BLaER1 treated with 17β-estradiol and CSF1 and Interleukin-3, amounts not matched to agents 10 nM and 100 nM (cell line): ENCODE measurements at regions not wholly inside any gene's neighbourhood (a gene's known extent, or its start where the extent isn't known, plus 50 kb on each side); places are given as distances from the start of the nearest gene placed in this dataset.

Experiments
- H3K27ac ChIP-seq, 11 experiments: shearing (Covaris generic); formaldehyde crosslinking; 2 replicates each; pipeline ENCODE4 v1.8.1; 2022
- H3K27me3 ChIP-seq, 11 experiments: shearing (Covaris generic); formaldehyde crosslinking; 2 replicates each; pipeline ENCODE4 v1.8.1; 2022
- H3K36me3 ChIP-seq, 11 experiments: shearing (Covaris generic); formaldehyde crosslinking; 2 replicates each; pipeline ENCODE4 v1.8.1; 2022
- H3K4me1 ChIP-seq, 10 experiments: shearing (Covaris generic); formaldehyde crosslinking; 2 replicates each; pipeline ENCODE4 v1.8.1; 2022
- H3K4me2 ChIP-seq, 11 experiments: shearing (Covaris generic); formaldehyde crosslinking; 2 replicates each; pipeline ENCODE4 v1.8.1; 2022
- H3K4me3 ChIP-seq, 10 experiments: shearing (Covaris generic); formaldehyde crosslinking; 2 replicates each; pipeline ENCODE4 v1.8.1; 2022
- H3K9ac ChIP-seq, 11 experiments: shearing (Covaris generic); formaldehyde crosslinking; 2 replicates each; pipeline ENCODE4 v1.8.1; 2022
- H3K9me3 ChIP-seq, 11 experiments: shearing (Covaris generic); formaldehyde crosslinking; replicated peaks in 1 of 11; 2 replicates each; pipeline ENCODE4 v1.8.1; 2022
- H4K20me1 ChIP-seq, 11 experiments: shearing (Covaris generic); formaldehyde crosslinking; 2 replicates each; pipeline ENCODE4 v1.8.1; 2022
- Cebpa-rat ChIP-seq, 11 experiments: shearing (Covaris generic); IDR thresholded peaks; 2 replicates each; pipeline ENCODE4 v1.8.1; 2022

DNA sequence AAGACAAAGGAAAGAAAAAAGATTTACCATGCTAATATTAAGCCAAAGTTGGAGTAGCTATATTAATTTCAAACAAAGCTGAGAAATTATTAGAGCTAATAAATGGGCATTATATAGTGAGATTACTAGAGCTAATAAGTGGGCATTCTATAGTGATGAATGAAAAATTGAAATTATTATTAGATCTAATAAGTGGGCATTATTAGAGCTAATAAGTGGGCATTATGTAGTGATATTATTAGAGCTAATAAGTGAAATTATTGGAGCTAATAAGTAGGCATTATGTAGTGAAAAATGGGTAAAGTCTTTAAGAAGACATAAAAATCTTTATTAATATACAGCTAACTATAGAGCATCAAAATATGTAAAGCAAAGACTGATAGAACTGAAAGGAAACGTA is 745.7 kb downstream of the TRIB2 start:
- H3K4me2 ChIP-seq: no peak overlapping the region
- no peaks in the 10 kb centered on the region for H4K20me1 ChIP-seq
- no peak overlapping the region for H3K9ac ChIP-seq
- H3K9me3 ChIP-seq: no peaks in the 10 kb centered on the region
- no peaks in the 10 kb centered on the region for H3K27me3 ChIP-seq
- TF ChIP-seq Cebpa-rat (IDR thresholded peaks at IDR 0.05): no peak
- no peak overlapping the region for H3K27ac ChIP-seq
- 0 out of 20 replicates have a peak, but pooled peaks cover 0 to 4% (median 0%) of the 10 kb centered on the region in 10 experiments for H3K4me1 ChIP-seq
- H3K36me3 ChIP-seq: no peaks in the 10 kb centered on the region
- H3K4me3 ChIP-seq: no peak overlapping the region

DNA sequence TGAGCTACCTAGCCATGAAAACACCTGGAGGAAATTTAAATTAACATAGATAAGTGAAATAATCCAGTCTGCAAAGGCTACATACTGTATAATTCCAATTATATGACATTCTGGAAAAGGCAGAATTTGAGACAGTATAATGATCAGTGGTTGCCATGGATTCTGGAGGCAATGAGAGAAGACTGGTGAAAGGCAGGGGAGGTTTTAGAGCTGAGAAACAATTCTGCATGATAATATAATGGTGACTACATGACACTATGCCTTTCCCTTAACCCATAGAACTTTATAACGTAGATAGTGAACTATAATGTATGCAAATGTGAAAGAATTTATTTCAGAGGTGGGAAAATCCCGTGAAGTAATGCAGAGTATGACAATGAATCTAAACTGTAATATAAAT is 749.3 kb downstream of the TRIB2 start:
- no peak overlapping the region for H3K4me2 ChIP-seq
- 0 out of 20 replicates have a peak, but pooled peaks cover 0 to 4% (median 0%) of the 10 kb centered on the region in 10 experiments for H3K4me1 ChIP-seq
- H3K36me3 ChIP-seq: no peaks in the 10 kb centered on the region
- H4K20me1 ChIP-seq: no peaks in the 10 kb centered on the region
- no peak overlapping the region for H3K9ac ChIP-seq
- no peak overlapping the region for H3K27ac ChIP-seq
- H3K4me3 ChIP-seq: no peak overlapping the region
- no peak for TF ChIP-seq Cebpa-rat (IDR thresholded peaks at IDR 0.05)
- no peaks in the 10 kb centered on the region for H3K9me3 ChIP-seq
- no peaks in the 10 kb centered on the region for H3K27me3 ChIP-seq

DNA sequence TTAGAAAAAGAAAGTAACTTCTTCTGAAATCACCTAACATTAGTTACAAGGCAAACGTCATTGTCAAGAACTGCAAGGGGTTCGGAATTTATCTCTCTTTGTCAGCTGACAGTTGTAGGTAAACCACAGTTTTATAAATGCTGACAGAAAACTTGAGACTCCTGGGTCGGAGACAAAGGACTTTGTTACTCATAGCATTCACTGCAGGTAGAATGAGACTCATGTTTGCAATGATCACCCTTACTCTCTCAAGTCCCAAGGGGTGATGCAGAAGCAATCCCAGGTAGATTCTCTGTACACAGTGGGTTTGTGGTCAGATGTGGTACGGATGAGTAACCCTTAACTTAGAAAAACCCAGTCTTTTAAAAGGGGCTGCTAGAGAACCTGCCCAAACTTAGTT is 757.8 kb downstream of the TRIB2 start:
- no peak overlapping the region for H3K27ac ChIP-seq

DNA sequence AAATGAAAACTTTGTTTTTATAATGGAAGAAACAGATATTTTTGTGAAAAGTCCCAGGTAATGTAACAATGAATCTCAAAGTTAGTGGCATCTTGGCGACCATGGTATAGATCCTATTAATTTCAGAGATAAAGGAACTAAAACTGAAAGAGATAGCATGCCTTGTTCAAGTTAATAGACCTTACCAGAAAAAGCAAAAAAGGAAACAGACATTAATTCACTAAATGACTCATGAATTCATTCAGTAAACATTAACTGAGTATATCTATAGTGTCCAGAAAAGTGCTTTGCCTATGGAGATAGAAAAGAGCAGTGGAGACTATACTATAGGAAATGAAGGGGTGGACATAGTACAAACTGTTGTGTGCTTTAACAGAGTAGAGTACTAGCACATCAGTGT is 763.3 kb downstream of the TRIB2 start:
- Histone ChIP-seq H3K27me3 (no peaks in the 10 kb centered on the region), H3K4me3 (no peak overlapping the region), H3K36me3 (no peaks in the 10 kb centered on the region), H3K4me1 (no peaks in the 10 kb centered on the region), H3K27ac (no peak overlapping the region), H4K20me1 (no peaks in the 10 kb centered on the region), H3K4me2 (no peak overlapping the region), H3K9ac (no peak overlapping the region), H3K9me3 (no peaks in the 10 kb centered on the region)
- TF ChIP-seq Cebpa-rat (IDR thresholded peaks at IDR 0.05): no peak

More for the DNA sequence above, 757.8 kb downstream of the TRIB2 start:
- Histone ChIP-seq H3K27me3 (no peaks in the 10 kb centered on the region), H3K4me2 (no peak overlapping the region), H3K9ac (no peak overlapping the region), H3K4me3 (no peak overlapping the region), H3K36me3 (no peaks in the 10 kb centered on the region), H3K9me3 (no peaks in the 10 kb centered on the region), H3K4me1 (no peaks in the 10 kb centered on the region), H4K20me1 (no peaks in the 10 kb centered on the region)
- no peak for TF ChIP-seq Cebpa-rat (IDR thresholded peaks at IDR 0.05)

DNA sequence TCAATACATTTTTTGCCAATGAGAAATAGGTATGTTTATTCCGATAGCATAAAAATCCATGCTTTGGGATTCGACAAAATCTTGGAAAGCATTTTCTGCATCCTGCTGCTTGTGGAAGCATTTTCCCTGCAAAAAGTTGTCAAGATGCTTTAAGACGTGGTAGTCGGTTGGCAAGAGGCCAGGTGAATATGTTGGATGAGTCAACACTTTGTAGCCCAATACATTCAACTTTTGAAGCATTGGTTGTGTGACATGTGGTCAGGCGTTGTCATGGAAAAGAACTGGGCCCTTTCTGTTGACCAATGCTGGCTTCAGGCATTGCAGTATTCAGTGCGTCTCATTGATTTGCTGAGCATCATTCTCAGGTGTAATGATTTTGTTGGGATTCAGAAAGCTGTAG is 764.5 kb downstream of the TRIB2 start:
- no peak overlapping the region for H3K27ac ChIP-seq
- H3K9me3 ChIP-seq: no peaks in the 10 kb centered on the region
- no peaks in the 10 kb centered on the region for H3K27me3 ChIP-seq
- H3K36me3 ChIP-seq: no peaks in the 10 kb centered on the region
- no peak overlapping the region for H3K4me2 ChIP-seq
- H3K4me3 ChIP-seq: no peak overlapping the region
- no peaks in the 10 kb centered on the region for H3K4me1 ChIP-seq
- no peak overlapping the region for H3K9ac ChIP-seq
- H4K20me1 ChIP-seq: no peaks in the 10 kb centered on the region
- no peak for TF ChIP-seq Cebpa-rat (IDR thresholded peaks at IDR 0.05)

DNA sequence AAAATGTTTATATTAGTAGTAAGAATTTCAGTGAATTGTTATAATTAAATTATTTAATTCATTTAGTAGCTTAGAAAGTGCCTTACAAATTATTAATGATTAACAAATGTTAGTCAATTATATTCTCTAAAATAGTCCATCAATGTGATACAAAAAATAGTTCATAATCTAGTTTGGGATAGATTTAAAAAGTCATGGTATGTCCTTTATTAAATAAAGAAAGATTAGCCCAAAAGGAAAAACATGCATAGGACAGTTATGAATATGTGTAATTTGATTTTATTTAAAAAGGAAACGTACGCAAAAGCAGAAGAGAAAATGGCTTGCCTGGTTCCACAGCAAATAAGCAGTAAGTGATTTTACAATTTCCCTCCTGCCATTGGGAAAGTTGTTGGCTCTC is 768.5 kb downstream of the TRIB2 start:
- Histone ChIP-seq H3K9ac (no peak overlapping the region), H3K4me2 (no peak overlapping the region), H3K9me3 (no peaks in the 10 kb centered on the region), H4K20me1 (no peaks in the 10 kb centered on the region), H3K4me1 (no peaks in the 10 kb centered on the region), H3K27me3 (no peaks in the 10 kb centered on the region), H3K36me3 (no peaks in the 10 kb centered on the region), H3K4me3 (no peak overlapping the region), H3K27ac (no peak overlapping the region)
- no peak for TF ChIP-seq Cebpa-rat (IDR thresholded peaks at IDR 0.05)

DNA sequence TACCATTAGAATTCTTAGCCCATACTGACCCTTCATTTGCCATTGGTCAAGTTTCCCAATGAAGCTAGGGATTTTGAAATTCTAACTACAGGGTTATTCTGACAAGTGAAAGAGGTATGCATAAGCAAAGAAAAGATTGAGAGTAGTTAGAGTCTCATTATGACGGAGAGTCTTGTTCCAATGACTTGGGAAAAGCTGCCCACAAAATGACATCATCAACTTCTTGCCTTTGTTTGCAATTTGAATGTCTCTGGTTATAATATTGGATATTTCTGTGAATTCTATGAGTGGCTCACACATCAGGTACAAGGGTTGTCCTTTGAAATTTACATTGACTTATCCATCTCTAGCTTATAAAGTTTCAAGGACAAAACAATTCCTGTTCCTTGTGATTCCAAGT is 772.2 kb downstream of the TRIB2 start:
- no peaks in the 10 kb centered on the region for H4K20me1 ChIP-seq
- no peaks in the 10 kb centered on the region for H3K27me3 ChIP-seq
- no peak overlapping the region for H3K4me3 ChIP-seq

DNA sequence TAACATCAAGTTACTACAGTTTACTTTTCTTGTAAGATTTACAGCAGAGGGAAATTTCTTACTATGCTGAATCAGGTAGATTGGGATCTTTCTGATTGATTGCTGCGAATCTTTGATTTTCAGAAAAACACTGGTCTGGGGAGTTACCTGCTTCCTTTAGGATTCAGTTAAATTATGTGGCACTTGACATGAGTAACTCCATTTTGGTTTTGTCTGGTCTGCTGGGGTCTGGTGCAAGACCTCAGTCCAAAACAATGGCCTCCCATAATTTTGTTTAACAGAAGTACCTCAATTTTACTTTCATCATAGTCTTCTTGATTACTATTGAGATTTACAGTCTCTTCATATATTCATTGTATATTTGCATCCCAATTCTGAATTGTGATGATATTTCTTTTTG is 775.5 kb downstream of the TRIB2 start:
- Histone ChIP-seq H3K27ac (no peak overlapping the region), H3K27me3 (no peaks in the 10 kb centered on the region), H3K4me2 (no peak overlapping the region), H3K9ac (no peak overlapping the region), H4K20me1 (no peaks in the 10 kb centered on the region), H3K4me1 (no peaks in the 10 kb centered on the region), H3K9me3 (no peaks in the 10 kb centered on the region), H3K36me3 (no peaks in the 10 kb centered on the region), H3K4me3 (no peak overlapping the region)
- no peak for TF ChIP-seq Cebpa-rat (IDR thresholded peaks at IDR 0.05)

More for the DNA sequence above, 772.2 kb downstream of the TRIB2 start:
- no peaks in the 10 kb centered on the region for H3K36me3 ChIP-seq
- no peak for TF ChIP-seq Cebpa-rat (IDR thresholded peaks at IDR 0.05)
- H3K4me2 ChIP-seq: no peak overlapping the region
- H3K27ac ChIP-seq: no peak overlapping the region
- no peaks in the 10 kb centered on the region for H3K4me1 ChIP-seq
- no peak overlapping the region for H3K9ac ChIP-seq
- no peaks in the 10 kb centered on the region for H3K9me3 ChIP-seq

DNA sequence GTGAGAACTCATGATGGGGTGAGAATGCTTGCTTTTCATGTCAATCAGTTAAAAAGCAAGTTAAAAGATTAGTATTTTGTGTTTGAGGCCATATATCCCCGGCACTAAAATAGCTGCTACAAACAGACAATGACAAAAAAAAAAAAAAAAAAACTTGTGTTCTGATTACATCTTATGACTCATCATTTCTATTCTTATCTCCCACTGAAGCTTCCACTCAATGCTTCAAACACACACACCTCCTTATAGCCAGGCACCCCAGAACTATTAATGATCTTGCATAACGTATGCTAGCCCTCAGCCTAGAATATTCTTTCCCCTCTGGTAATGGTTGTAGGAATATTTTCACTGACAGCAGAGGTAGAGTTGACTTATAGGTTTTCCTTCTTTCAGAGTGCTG is 778.3 kb downstream of the TRIB2 start:
- Histone ChIP-seq H3K27ac (no peak overlapping the region), H3K36me3 (no peaks in the 10 kb centered on the region), H3K27me3 (no peaks in the 10 kb centered on the region), H4K20me1 (no peaks in the 10 kb centered on the region), H3K9ac (no peak overlapping the region), H3K4me2 (no peak overlapping the region), H3K4me3 (no peak overlapping the region), H3K9me3 (no peaks in the 10 kb centered on the region), H3K4me1 (no peaks in the 10 kb centered on the region)
- no peak for TF ChIP-seq Cebpa-rat (IDR thresholded peaks at IDR 0.05)

DNA sequence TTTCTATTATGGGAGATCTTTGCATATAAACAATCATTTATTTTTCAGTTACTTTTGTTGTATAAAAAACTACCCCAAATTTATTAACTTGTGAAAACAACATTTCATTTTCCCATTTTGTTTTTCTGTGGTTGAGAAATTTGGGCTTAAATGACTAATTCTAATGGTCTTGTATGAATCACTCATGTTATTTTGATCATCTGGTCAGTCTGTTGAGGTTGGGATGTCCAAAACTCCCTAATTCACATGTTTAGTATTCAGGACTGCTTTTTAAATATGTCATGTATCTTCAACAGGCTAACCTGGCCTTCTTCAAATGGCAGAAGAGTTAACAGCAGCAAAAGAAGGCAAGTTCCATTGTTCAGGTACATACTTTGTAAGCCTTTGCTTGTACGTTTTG is 788.1 kb downstream of the TRIB2 start:
- Histone ChIP-seq H3K4me2 (no peak overlapping the region), H3K4me3 (no peak overlapping the region), H3K27ac (no peak overlapping the region), H3K36me3 (no peaks in the 10 kb centered on the region), H3K9me3 (no peaks in the 10 kb centered on the region), H3K9ac (no peak overlapping the region), H4K20me1 (no peaks in the 10 kb centered on the region), H3K27me3 (no peaks in the 10 kb centered on the region), H3K4me1 (no peaks in the 10 kb centered on the region)
- no peak for TF ChIP-seq Cebpa-rat (IDR thresholded peaks at IDR 0.05)

DNA sequence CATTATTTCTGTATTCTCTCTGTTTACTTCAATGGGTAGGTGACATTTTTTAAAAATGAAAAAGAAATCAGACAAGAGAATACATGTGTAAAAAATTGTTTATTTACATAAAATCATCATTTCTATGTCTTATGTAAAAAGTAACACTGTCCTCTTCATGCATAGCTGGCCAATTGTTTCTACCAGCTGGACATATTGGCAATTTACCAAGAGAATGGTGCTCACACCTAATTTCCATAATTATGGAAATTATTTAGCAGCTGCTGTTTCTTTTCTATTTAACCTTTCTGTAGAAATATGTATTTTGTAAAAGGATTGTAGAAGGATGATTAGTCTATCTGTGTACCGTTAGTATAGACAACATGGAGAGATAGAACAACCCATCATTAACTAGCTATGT is 791.9 kb downstream of the TRIB2 start:
- Histone ChIP-seq H3K36me3 (no peaks in the 10 kb centered on the region), H3K27ac (no peak overlapping the region), H3K4me1 (no peaks in the 10 kb centered on the region), H3K9ac (no peak overlapping the region), H3K4me3 (no peak overlapping the region), H3K9me3 (no peaks in the 10 kb centered on the region), H3K27me3 (no peaks in the 10 kb centered on the region), H4K20me1 (no peaks in the 10 kb centered on the region), H3K4me2 (no peak overlapping the region)
- TF ChIP-seq Cebpa-rat (IDR thresholded peaks at IDR 0.05): no peak
